ENCODE measurements at regions not wholly inside any gene's neighbourhood (a gene's known extent, or its start where the extent isn't known, plus 50 kb on each side); places are given as distances from the start of the nearest gene placed in this dataset.

DNA sequence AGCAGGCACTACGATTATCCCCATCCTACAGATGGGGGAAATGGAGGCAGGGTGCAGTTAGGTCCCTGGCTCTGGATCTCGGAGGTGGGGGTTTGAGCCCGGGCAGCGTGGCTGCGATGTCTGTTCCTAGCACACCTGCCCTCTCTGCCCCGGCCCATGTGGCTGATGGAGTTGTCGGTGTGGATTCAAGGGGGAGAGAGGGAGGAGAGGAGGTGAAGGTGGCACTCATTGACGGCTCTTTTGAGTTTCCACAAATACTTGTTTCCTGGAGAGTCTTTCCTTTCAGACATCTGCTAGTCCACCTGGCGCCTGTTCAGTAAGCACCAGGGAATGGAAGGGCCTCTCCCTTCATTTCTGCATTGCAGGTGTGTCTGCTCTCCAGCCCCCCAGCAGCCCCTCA lies 69.9 kb downstream of the ARHGEF18 start:
- no peak for TF ChIP-seq POLR2A (IDR thresholded peaks at IDR 0.05)
- TF ChIP-seq, protein P1, sequence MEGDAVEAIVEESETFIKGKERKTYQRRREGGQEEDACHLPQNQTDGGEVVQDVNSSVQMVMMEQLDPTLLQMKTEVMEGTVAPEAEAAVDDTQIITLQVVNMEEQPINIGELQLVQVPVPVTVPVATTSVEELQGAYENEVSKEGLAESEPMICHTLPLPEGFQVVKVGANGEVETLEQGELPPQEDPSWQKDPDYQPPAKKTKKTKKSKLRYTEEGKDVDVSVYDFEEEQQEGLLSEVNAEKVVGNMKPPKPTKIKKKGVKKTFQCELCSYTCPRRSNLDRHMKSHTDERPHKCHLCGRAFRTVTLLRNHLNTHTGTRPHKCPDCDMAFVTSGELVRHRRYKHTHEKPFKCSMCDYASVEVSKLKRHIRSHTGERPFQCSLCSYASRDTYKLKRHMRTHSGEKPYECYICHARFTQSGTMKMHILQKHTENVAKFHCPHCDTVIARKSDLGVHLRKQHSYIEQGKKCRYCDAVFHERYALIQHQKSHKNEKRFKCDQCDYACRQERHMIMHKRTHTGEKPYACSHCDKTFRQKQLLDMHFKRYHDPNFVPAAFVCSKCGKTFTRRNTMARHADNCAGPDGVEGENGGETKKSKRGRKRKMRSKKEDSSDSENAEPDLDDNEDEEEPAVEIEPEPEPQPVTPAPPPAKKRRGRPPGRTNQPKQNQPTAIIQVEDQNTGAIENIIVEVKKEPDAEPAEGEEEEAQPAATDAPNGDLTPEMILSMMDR (IDR thresholded peaks at IDR 0.05) = no peak

Measured in esophagus squamous epithelium (tissue), 4 donors.